Endothelial cell of umbilical vein (primary cell): ENCODE measurements at regions not wholly inside any gene's neighbourhood (a gene's known extent, or its start where the extent isn't known, plus 50 kb on each side); places are given as distances from the start of the nearest gene placed in this dataset.

Experiments used
- BruUV-seq: library from RNA; stranded (reverse); fragments of 400-500 nt; replicated peaks from 2 replicates; lab custom pipeline; 2021; lab: Mats Ljungman, UMichigan
- CTCF ChIA-PET: fragments of 300-600, 350-600 bp; sonication (Branson Sonifier 250); formaldehyde crosslinking; loops from one replicate; lab custom pipeline; 2021; ENCODE audit warnings: antibody characterized with exemption, inconsistent platforms; lab: Charles Lee
- POLR2A ChIA-PET: fragments of 300-600, 350-600 bp; sonication (Branson Sonifier 250); formaldehyde crosslinking; loops from one replicate; lab custom pipeline; 2021; ENCODE audit warnings: antibody characterized with exemption, inconsistent platforms; lab: Charles Lee
- DNase-seq: peaks from one replicate; pipeline ENCODE4 v3.0.0-alpha.2; 2011; ENCODE audit warnings: low read depth, low spot score
- FAIRE-seq: peaks from 2 replicates; lab custom pipeline; 2011; peaks lifted over from hg19 to GRCh38; lab: Jason Lieb, UNC
- H2AFZ ChIP-seq: 2 replicates; pipeline ENCODE4 v1.6.0; 2012; ENCODE audit warnings: low read depth, low read length, control low read depth, inconsistent platforms
- H3K27ac ChIP-seq: 2 replicates; pipeline ENCODE4 v1.5.1; 2011; ENCODE audit warnings: low read depth, mild to moderate bottlenecking, control low read depth, low read length, moderate library complexity; ENCODE audit not compliant: insufficient read depth
- H3K27me3 ChIP-seq, 2 experiments: 2 replicates each; pipeline versions ENCODE4 v1.6.0 to v1.6.1; 2011; ENCODE audit warnings: low read length in 2 of 2, mixed read lengths in 1 of 2; ENCODE audit not compliant: control insufficient read depth in 2 of 2, insufficient read depth in 2 of 2
- H3K36me3 ChIP-seq, 2 experiments: 2 replicates in 1 of 2; 3 replicates in 1 of 2; pipeline ENCODE4 v1.5.1; 2011; ENCODE audit warnings: low read length in 2 of 2, mild to moderate bottlenecking in 1 of 2, moderate library complexity in 1 of 2; ENCODE audit not compliant: control insufficient read depth in 2 of 2, insufficient read depth in 2 of 2; ENCODE audit errors: extremely low read depth in 1 of 2
- H3K4me1 ChIP-seq: 3 replicates; pipeline ENCODE4 v1.5.1; 2011; ENCODE audit warnings: mild to moderate bottlenecking, low read length; ENCODE audit not compliant: control insufficient read depth, insufficient read depth; ENCODE audit errors: extremely low read depth
- H3K4me2 ChIP-seq: 2 replicates; pipeline ENCODE4 v1.6.1; 2011; ENCODE audit warnings: low read length, control low read depth, mixed read lengths; ENCODE audit not compliant: insufficient read depth
- H3K4me3 ChIP-seq, 3 experiments: fragments of 200-600 bp in 1 of 3; sonication (generic), shearing (Covaris generic) in 1 of 3; replicated peaks in 1 of 3; 2 replicates each; pipeline ENCODE4 v1.5.1; 2011 to 2016; ENCODE audit warnings: control low read depth in 3 of 3, low read length in 3 of 3, mild to moderate bottlenecking in 2 of 3, inconsistent platforms in 1 of 3, low read depth in 1 of 3, moderate library complexity in 1 of 3; ENCODE audit not compliant: insufficient read depth in 1 of 3
- H3K79me2 ChIP-seq: 2 replicates; pipeline ENCODE4 v1.6.0; 2012; ENCODE audit warnings: low read length, inconsistent platforms; ENCODE audit not compliant: control insufficient read depth, insufficient read depth
- H3K9ac ChIP-seq: replicated peaks from 2 replicates; pipeline ENCODE3; 2011; ENCODE audit warnings: low read length, control low read depth; ENCODE audit not compliant: insufficient read depth; ENCODE audit errors: extremely low read depth
- H3K9me1 ChIP-seq: replicated peaks from 3 replicates; pipeline ENCODE4 v1.6.0; 2011; ENCODE audit warnings: mild to moderate bottlenecking, low read length; ENCODE audit not compliant: control insufficient read depth, insufficient read depth; ENCODE audit errors: extremely low read depth
- H3K9me3 ChIP-seq: replicated peaks from 2 replicates; pipeline ENCODE4 v1.5.1; 2012; ENCODE audit warnings: low read length, inconsistent platforms; ENCODE audit not compliant: control insufficient read depth, insufficient read depth
- H4K20me1 ChIP-seq: replicated peaks from 2 replicates; pipeline ENCODE3; 2011; ENCODE audit warnings: mild to moderate bottlenecking, low read length; ENCODE audit not compliant: control insufficient read depth, insufficient read depth; ENCODE audit errors: extremely low read depth
- CTCF ChIP-seq, 2 donors: IDR thresholded peaks; 1 replicate in 1 of 2; 2 replicates in 1 of 2; pipeline ENCODE4 v1.5.1; 2011; ENCODE audit warnings: low read length in 2 of 2, mild to moderate bottlenecking in 2 of 2, moderate library complexity in 2 of 2, control low read depth in 1 of 2, inconsistent platforms in 1 of 2, low read depth in 1 of 2; ENCODE audit not compliant: insufficient read depth in 1 of 2; ENCODE audit errors: extremely low read depth in 1 of 2
- EZH2 ChIP-seq: IDR thresholded peaks from 2 replicates; pipeline ENCODE4 v1.6.1; 2012; ENCODE audit warnings: borderline replicate concordance, low read depth, mild to moderate bottlenecking, moderate library complexity, low read length, inconsistent platforms; ENCODE audit not compliant: severe bottlenecking
- FOS ChIP-seq: IDR thresholded peaks from 2 replicates; pipeline ENCODE4 v1.6.1; 2011; ENCODE audit warnings: mild to moderate bottlenecking, low read length, moderate library complexity, borderline replicate concordance; ENCODE audit not compliant: insufficient read depth
- GATA2 ChIP-seq: IDR thresholded peaks from 2 replicates; pipeline ENCODE4 v1.7.0; 2011; ENCODE audit warnings: low read depth, mild to moderate bottlenecking, moderate library complexity, mixed read lengths, low read length; ENCODE audit not compliant: insufficient read length, insufficient read depth
- JUN ChIP-seq: IDR thresholded peaks from 2 replicates; pipeline ENCODE4 v1.6.1; 2011; ENCODE audit warnings: borderline replicate concordance, low read depth; ENCODE audit not compliant: insufficient read length, insufficient read depth
- MAX ChIP-seq: IDR thresholded peaks from 2 replicates; pipeline ENCODE4 v1.6.1; 2011; ENCODE audit not compliant: insufficient read depth, insufficient read length
- MYC ChIP-seq: IDR thresholded peaks from one replicate; pipeline ENCODE4 v1.6.1; 2011; ENCODE audit warnings: mild to moderate bottlenecking, low read depth, low read length
- POLR2A ChIP-seq: IDR thresholded peaks from 2 replicates; pipeline ENCODE4 v1.6.1; 2012; ENCODE audit warnings: low read depth, mild to moderate bottlenecking, control low read depth, low read length
- POLR2AphosphoS5 ChIP-seq: IDR thresholded peaks from 2 replicates; pipeline ENCODE4 v1.6.1; 2012; ENCODE audit warnings: low read depth, mild to moderate bottlenecking, control low read depth, low read length, moderate library complexity; ENCODE audit not compliant: insufficient read depth
- dilution Hi-C: fragments of 300-500 bp; cut with MboI; formaldehyde crosslinking; loops from one replicate; pipeline ENCODE4 v1.15.0; 2019; ENCODE audit warnings: low sequenced_read_pairs; ENCODE audit not compliant: extremely low pct_ligation_motif_present
- intact Hi-C: fragments of 100-400 bp; cut with micrococcal nuclease; formaldehyde crosslinking; loops from one replicate; pipeline ENCODE4 v1.10.0; 2022

DNA sequence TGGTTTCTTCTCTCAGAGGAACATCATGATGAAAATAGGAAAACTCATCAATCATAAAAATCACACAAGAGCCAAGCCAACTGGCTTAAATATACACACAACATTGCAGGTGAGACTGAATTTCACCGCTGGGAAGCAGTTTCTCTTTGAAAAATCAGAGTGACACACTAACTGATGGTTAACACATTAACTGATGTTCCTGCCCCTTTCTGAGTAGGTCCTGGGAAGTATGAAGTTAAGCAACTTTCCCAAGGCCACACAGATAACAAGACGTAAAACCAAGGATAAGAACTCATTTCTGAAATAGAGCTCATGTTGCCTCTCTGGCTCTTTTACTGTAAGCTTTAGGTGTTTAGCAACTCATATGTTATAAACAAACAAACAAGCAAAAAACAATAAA is 813.7 kb upstream of the HS3ST1 start:
- ChIA-PET CTCF (no interaction called here), POLR2A (no interaction called here)
- H3K36me3 ChIP-seq: no peaks in the 10 kb centered on the region
- H3K9ac ChIP-seq: no peak overlapping the region
- DNase-seq (no peak), FAIRE-seq (no peak)
- no peaks in the 10 kb centered on the region for H4K20me1 ChIP-seq
- no peak overlapping the region for H2AFZ ChIP-seq
- no TSS peak for BruUV-seq
- no peak overlapping the region for H3K4me3 ChIP-seq
- H3K79me2 ChIP-seq: no peaks in the 10 kb centered on the region
- dilution Hi-C loops: no loop called here
- no peak overlapping the region for H3K4me2 ChIP-seq
- H3K4me1 ChIP-seq: no peaks in the 10 kb centered on the region
- no peaks in the 10 kb centered on the region for H3K9me1 ChIP-seq
- intact Hi-C loops: no loop called here
- no peak for TF ChIP-seq POLR2AphosphoS5
- TF ChIP-seq GATA2: no peak
- TF ChIP-seq FOS: no peak
- TF ChIP-seq EZH2: no peak
- TF ChIP-seq POLR2A: no peak
- no peak for TF ChIP-seq CTCF (IDR thresholded peaks at IDR 0.05; ENCODE audit: extremely low read depth in 1 of 2, insufficient read depth in 1 of 2, low read depth in 1 of 2, low read length in 2 of 2)
- TF ChIP-seq JUN: no peak
- no peak for TF ChIP-seq MYC
- no peak for TF ChIP-seq MAX
- no peaks in the 10 kb centered on the region for H3K27me3 ChIP-seq
- H3K9me3 ChIP-seq: no peaks in the 10 kb centered on the region
- H3K27ac ChIP-seq: no peak overlapping the region
